GM19351 (cell line): ENCODE measurements at regions not wholly inside any gene's neighbourhood (a gene's known extent, or its start where the extent isn't known, plus 50 kb on each side); places are given as distances from the start of the nearest gene placed in this dataset.

Source experiments
- ATAC-seq: cut with Tn5 transposase; IDR thresholded peaks from one replicate; pipeline ENCODE4 v1.9.1; 2021; ENCODE audit warnings: mild to moderate bottlenecking, moderate library complexity; ENCODE audit not compliant: unreplicated experiment

DNA sequence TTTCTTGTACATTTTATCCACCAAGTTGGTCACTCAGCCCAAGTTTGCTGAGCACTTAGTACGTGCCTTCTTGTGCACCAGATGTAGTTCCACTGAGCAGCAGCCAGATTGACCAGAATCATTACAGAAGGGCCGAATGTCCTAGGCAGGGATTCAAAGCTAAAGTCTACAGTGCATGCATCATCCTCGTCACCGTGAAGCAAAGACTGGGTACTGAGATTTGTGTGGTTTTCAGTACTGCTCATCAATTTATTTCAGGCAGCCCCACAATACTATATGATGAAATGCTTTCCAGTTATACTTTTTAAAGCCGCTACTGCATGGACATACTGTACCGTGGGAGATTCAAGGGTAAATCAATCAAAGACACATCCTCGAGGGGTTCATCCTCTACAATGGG, 227.0 kb downstream of the ARRDC4 start:
- no peak for ATAC-seq

DNA sequence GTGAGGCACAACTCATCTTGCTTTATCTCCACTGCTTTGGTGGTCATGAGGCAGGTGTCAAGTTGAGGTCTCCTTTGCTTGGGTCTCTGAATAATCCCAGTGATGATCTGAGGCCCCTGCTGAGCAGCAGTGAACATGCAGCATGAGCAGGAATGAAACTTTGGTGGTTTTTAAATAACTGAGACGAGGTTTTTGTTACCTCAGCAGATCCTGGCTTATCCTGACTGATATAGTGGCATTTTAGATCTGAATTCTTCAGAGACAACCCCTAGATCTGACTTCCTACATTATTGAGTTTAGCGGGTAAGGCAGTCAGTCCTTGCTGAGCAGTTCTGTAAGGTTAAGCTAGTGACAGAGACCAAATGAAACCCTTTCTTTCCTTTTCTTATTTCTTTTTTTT, 230.4 kb downstream of the ARRDC4 start:
- no peak for ATAC-seq

DNA sequence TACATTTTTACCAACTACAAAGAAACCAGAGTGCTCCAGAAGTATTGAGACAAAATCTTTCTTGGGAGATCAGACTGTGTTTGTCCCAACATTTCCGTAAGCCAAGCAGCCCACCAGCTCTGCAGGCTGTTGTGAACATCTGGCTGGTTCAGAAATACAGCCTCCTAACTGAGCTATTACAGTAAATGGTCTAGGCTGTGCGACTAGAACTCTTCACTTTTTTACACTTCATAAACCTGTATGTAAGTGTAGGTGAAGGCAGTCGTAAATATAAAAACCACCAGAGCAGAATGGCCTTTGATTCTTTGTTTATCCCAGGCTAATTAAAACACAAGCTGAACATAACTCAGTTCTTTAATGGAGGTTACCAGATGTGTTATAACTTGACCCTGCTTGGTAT, 235.3 kb downstream of the ARRDC4 start:
- ATAC-seq = no peak

DNA sequence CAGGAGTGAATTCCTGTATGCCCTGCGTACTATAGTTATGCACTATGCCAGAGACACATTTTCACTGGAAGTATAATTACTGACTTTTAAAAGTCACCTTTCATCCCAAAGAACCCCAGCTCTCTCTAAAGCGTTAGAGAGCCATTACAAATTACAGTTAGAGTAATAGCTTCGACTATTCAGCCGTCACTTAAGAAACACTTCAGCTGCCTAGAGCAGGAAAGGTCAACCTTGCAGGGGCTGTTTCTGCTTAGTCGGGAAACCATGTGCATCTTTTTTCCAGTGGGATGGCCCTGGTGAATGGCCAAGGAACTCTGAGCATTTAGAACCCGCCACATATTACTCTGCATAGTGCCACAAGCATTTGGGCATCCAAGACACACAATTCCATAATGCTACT, 235.9 kb downstream of the ARRDC4 start:
- ATAC-seq = no peak

DNA sequence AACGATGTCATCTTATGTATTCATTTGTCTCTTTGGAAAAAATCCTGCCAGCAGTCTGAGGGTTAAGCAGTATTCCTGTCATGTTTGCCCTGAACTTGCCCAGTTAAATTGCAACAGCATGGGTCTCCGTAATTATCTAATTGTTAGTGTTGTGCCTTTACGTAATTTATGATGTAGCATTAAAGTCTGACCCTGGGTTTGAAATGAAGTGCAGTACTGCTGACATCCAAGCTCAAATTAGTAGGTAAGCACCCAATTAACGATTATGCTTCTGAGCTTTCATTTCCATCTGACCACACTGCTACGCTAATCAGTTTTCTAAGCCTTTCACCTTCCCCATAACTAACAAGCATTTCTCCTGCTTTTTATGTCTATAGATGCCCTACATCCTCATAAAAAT, 241.8 kb downstream of the ARRDC4 start:
- ATAC-seq = no peak

DNA sequence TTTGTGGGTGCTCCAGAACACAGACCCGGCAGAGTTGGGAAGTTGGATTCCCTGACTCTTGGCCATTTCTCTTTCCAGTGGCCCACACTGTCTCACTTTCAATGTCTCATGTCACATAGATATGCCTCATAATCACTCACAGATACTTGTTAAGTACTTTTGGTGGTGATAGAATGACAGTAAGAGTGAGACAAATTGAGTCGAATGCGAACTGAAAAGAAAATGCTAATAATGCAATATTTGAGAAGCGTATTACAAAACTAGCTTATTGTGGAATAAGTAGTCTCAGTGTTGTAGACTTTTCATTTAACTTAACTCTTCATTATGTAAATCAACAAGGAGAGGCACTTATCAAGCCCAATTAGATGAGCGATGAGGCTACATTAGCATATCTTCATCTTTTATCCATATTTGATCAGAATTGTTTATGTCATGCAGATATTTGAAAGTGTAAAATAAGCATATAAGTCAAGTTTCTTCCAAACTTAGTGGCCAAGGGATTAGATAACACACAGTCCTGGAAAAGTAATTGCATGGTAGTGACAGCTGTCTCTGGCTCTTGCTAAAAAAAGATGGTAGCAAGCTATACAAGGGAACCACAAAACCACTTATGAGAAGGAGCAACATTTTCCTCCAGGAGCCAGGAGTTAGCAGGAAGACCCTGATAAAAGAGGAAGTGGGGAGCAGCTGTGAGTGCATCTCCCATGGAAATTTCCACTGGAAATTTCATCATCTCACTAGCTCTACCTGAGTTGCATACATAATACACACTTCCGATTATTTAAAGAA, 243.6 kb downstream of the ARRDC4 start:
- no peak for ATAC-seq

DNA sequence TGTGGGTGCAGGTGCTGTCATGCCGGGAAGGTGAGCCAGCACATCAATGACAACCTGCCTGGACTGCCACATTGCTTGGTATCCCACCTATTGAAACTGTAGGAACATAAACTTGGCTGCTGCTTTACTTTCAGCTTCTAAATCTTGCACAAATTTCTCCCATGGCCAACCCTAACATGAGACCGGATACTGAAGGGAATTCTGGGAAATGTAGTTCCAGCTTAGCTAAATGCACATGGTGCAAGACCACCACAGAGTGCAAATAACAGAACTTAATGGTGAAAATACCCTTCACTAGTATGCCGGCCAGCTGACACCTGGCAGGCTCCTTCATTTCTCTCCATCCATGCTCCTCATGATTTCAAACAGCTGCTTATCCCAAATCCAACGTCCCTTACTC, 247.4 kb downstream of the ARRDC4 start:
- no peak for ATAC-seq

DNA sequence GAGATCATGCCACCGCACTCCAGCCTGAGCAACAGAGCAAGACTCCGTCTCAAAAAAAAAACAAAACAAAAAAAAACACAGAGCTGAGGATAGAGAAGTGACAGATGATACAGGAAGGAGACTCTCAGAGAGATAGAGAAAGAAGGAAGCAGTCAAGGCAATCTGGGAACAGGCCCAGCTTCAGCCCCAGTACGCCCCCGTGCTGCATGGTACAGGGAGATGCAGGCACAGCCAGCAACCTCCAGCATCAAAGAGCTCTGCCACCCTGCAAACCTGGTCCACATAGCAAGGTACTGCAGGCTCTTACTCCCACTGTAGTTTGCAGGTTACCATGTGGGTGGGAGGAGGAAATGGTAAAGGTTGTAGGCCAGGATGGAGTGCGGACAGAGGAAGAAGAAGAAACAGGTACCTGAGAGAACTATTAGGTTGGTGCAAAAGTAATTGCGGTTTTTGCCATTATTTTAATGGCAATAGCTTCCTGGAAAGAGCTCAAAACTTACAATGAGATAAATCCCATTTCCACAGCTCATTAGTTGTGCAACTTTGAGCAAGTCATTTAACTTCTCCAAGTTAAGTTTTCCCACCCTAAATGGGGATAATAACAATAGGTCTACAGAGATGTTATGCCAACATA, 253.0 kb downstream of the ARRDC4 start:
- no peak for ATAC-seq

DNA sequence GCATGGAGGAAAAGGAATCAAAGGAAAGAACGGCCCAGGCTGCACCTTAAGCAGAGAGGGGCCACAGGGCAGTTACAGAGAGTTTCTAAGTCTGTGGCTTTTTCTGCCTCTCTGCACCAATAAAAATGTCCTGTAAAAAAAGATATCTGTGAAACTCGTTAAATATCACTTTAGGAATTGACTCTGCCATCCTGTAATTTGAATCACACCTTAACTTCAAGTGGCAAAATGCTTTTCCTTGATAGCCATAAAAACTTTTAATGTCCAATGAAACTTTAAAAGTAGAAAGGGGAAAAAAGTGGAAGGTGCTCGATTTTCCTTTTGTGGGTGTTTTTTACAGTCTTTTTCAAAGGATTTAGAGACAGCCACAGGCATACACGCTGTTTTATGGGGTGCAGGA, 255.7 kb downstream of the ARRDC4 start:
- ATAC-seq = no peak

DNA sequence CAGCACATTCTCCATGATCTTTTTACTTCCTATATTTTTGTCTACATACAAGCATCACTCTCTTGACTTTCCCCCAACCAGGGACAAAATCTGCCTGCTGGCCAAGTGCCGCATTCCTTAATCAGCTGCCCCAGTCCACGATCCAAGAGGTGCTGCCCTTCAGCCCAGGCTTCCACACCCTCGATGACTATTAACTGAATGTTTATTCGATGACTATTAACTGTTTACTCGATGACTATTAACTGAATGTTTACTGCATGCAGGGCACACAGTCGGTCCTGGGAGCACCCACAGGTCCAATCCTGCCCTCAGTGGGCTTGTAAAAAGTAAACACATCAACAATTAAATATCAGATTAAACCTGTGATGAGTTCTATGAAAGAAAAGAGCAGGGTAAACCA, 256.9 kb downstream of the ARRDC4 start:
- ATAC-seq = no peak

DNA sequence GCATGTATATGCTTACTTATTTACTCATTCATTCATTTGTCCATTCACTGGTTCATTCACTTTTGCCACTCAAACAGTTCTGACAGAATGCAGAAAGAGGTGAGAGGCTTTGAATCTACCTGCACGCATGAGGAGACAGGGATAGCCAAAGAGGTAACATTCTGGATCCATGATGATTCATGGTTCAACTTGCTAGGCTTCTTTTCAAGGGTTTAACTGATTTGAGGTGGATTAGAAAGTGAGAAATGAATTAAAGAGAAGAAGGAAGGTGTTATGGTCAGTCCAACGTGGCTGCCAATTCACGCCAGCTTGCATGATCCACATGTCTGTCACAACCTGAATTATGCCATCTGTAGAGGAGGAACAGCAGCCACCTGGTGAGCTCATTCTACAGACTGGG, 260.6 kb downstream of the ARRDC4 start:
- ATAC-seq = no peak

DNA sequence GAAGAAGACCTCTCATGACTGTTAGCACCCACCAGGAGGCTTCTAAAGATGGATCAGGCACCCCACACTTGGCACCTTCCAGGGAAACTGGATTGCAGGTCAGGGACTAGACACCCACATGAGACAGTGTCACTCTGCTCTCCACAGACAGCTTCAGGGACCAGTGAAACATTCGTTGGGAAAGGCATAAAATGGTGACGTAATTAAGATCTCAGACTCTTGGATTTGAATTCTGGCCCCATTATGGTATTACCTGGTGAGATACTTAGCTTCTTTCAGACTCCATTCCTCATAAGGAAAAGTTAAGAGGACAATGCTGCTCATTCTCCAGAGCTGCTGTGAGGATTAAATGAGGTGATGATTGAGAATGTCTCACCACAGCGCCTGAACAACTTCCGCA, 261.1 kb downstream of the ARRDC4 start:
- ATAC-seq = no peak

DNA sequence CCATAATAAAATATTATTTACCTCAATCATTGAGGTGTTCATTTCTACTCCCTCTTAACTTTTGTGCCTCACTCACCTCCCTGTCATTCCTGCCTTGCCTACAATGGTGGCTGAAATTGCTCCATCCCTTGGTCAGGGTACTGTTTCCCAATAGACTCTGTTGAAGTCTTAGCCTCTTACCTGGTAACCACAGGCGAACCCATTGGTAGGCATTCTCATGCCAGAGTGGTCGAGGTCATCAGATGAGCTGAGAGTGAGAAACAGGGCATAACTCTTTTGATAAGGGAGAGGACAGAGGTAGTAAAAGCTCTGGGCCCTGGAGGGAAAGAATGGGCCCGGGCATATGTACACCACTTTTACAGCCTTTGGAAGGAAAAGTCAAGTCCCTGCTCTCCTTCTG, 265.6 kb downstream of the ARRDC4 start:
- no peak for ATAC-seq

DNA sequence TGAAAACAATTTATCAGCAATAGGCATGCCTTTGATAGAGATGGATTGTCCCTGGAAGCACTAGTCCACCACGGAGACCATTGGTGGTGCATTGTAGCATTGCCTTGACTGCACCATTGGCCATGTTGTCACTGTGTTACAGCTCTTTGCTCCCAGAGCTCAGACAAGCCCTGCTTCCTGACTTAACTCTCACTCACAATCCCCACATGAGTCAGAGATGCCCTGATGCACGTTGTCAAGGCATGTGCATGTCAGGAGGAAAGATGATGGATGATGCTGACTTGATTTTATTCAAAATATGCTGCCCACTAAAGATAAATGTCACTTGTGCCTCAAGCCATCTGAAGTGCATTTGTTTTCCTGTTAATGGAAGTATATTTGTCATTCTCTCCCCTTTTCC, 266.1 kb downstream of the ARRDC4 start:
- ATAC-seq = no peak

DNA sequence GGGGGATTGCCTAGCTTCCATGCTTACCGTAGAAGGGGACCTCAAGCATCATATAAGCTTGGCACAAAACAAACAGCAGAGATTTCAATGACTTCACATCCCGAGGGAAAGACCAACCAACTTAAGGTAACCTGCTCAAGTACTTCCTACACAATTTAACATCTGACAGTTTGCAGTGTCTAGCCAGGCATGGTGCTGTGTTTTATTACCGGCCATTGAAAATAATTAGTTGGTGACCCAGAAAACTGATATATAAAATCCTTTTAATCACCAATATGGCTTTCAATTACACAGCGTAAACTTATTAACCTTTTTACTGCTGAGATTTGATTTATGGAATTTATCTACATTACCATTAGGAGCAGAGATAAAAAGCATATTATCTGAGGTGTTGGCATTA, 268.3 kb downstream of the ARRDC4 start:
- no peak for ATAC-seq

DNA sequence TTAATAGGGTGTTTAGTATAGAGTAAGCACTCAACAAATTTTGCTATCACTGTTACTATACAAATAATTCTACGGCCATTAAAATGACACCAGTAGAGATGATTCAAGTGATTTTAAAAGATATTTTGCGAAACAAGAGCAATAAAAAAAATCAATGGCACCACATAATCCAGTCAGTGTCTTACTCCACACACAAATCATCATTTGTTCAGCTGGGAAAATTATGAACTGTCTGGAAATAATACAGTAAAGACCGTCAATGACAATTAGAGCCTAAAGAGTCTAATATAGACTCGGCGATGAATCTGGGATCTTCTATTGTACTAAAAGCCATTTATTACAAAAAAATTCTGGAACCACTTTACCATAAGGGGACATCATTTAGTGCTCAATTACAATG, 270.5 kb downstream of the ARRDC4 start:
- no peak for ATAC-seq

DNA sequence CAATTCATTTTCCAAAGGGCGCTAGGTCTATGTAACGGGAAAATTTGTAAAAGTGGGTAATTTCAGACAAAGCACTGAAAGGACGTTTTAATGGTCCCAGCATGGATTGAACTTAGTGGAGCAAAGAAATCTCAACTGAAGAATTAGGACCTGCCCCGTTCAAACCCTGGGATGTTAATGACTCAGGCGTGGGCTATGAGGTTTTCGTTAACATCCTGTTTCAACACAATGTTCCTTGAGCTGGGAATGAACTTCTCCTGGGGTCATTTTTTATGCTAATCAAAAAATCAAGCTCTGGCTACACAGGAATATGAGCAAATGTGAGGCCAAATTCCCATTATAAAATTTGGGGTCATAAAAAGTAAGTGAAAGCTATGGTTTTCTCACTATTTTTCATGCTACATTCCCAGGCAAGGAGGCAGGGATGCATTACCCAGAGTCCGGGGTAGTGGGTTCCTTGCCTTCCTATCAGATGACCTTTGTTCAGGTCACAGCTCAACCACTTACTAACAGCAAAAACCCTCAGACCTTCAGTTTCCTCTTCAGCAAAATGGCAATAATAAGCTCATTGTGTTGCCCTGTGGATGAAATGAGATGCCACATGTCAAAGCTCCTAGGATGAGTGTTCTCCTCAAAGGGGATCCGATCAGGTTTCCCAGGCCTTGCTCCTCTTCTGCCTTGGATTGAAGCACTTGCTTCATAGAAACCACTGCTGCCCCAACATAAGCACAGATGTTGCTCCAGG, 271.4 kb downstream of the ARRDC4 start:
- no peak for ATAC-seq

DNA sequence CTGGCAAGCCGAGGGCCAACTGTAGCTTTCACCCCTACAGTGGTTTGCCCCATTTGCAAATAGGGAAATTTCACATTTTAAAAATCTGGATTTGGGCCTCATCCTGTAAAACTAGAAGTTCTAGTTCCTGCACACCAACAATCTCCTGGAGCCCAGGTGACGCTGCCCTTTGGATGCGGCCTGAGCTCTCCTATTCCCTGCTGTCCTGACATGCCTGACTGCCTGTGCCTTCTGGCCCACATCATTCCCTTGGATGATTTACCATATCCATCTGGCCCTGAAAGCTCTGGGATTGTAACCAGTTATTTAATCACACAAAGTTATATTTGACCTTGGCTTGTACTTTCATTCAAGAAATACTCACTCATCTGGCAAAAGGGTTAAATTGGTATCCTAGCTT, 272.3 kb downstream of the ARRDC4 start:
- no peak for ATAC-seq

DNA sequence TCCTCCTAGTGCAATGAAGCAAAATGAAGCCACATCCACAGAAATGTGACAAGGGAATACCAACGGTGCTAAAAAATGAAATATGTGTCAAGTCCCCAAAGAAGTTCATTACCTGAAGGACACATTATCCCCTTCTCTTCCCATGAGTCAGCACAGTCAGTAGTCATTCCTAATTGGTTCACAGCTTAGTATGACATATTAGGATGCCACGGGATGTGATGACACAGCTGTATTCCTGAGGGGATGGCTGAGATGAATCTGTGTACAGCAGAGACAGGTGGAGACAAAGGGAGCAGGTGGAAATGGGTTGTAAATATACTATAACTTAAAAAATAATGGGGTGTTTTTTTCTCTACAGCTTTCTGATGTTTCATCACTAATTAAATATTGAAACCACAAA, 273.4 kb downstream of the ARRDC4 start:
- no peak for ATAC-seq

DNA sequence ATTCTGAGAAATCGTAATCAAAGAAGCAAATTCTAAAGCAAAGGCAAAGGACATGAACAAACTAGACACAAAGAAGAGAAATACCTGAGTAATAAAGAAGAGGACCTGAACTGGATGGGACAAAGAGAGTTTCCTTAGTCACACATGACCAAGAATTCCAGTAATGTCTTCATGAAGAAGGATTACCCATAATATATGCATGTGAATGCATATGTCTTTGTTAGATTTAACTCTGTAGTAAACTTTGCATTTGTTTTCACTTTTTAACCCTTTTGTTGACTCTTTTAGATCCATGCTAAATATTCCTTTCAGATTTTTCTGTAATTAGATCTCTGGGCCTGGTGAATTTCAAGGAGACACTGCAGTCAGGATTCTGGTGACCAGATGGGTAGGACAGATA, 279.8 kb downstream of the ARRDC4 start:
- ATAC-seq = no peak

DNA sequence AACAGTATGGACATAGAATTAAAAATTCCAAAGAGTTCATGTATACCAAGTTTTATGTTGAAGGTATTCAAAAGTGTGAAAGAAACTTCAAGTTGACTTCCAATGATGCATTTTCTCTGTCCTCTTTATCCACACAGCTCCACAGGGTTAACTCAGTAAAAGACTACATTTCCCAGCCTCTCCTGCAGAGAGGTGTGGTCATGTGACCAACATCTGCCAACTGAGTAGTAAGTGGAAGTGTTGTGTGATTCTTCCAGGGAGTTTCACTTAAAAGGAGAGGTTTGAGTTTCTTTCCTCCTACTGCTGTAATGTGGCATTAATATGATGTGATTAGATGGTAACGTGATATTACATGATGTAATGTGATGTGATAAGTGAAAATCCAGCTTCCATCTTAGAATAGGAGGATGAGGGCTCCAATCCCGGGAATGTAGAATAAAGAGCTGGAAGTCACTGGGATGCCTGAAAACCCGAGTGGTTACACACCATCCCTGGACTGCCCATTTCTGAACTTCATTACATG, 280.6 kb downstream of the ARRDC4 start:
- ATAC-seq = no peak

DNA sequence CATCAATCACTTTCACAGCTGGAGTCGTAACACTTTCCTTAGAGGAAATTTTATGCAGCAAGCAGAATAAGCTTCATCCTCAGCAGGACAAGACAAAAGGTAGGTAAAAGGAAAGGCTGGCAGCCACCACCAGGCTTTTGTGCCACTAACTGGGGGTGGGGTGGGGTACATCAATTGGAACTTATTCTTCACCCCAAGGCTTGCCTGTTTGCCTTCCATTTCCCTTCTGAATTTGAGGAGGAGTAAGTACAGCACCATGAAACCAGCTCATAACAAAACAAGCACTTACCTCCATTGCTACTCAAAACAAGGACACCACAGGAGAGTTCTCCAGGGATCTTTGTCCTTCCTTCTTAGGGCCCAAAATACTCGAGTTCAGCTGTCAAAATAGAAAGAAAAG, 296.8 kb downstream of the ARRDC4 start:
- no peak for ATAC-seq
